D721Med (cell line): ENCODE measurements at regions not wholly inside any gene's neighbourhood (a gene's known extent, or its start where the extent isn't known, plus 50 kb on each side); places are given as distances from the start of the nearest gene placed in this dataset.

ENCODE experiments used
- DNase-seq: peaks from one replicate; pipeline ENCODE4 v3.0.0; 2011; ENCODE audit warnings: low spot score; ENCODE audit not compliant: insufficient read length
- FAIRE-seq: peaks from 2 replicates; lab custom pipeline; 2011; peaks lifted over from hg19 to GRCh38; lab: Jason Lieb, UNC
- CTCF ChIP-seq: IDR thresholded peaks from 2 replicates; pipeline ENCODE4 v1.5.1; 2012; ENCODE audit warnings: mild to moderate bottlenecking, control low read depth; ENCODE audit not compliant: insufficient read depth; ENCODE audit errors: missing control alignments

- FAIRE-seq (no peak), DNase-seq (no peak)
- TF ChIP-seq CTCF = no peak
These were observed 200.1 kb upstream of the GSE1 start for GRCh38 chr16:85412911-85413520.

DNA sequence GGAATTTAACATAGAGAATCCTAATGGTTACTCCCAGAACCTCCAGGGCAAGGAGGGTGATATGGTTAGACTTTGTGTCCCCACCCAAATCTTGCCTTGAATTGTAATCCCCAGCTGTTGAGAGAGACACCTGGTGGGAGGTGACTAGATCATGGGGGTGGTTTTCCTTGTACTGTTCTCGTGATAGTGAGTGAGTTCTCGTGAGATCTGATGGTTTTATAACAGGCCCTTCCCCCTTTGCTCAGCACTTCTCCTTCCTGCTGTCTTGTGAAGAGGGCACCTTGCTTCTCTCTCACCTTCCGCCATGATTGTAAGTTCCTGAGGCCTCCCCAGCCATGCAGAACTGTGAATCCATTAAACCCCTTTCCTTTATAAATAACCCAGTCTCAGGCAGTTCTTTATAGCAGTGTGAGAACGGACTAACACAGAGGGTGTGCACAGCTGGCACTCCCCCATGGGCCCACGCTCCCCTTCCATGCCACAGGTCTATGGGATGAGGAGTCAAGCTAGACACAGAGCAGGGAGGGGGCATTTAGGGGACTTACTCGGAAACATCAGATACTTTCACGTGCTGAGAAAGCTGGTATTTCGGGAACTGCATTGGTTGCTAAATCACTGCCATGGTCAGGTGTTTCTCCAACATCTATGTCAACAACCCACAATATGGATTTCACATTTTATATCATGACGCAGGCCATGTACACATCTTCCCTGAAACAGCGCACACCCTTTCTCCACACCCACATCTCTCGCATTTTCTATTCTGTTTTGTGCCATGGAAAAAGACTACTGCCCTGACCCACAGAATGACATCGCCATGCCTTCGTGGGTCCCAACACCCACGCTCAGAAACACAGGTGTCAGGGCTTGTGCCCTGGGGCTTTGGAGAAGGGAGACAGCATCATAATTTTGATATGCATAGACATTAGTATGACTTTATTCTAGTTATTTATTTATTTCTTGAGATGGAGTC lies 199.1 kb upstream of the GSE1 start:
- DNase-seq (no peak), FAIRE-seq (no peak)

DNA sequence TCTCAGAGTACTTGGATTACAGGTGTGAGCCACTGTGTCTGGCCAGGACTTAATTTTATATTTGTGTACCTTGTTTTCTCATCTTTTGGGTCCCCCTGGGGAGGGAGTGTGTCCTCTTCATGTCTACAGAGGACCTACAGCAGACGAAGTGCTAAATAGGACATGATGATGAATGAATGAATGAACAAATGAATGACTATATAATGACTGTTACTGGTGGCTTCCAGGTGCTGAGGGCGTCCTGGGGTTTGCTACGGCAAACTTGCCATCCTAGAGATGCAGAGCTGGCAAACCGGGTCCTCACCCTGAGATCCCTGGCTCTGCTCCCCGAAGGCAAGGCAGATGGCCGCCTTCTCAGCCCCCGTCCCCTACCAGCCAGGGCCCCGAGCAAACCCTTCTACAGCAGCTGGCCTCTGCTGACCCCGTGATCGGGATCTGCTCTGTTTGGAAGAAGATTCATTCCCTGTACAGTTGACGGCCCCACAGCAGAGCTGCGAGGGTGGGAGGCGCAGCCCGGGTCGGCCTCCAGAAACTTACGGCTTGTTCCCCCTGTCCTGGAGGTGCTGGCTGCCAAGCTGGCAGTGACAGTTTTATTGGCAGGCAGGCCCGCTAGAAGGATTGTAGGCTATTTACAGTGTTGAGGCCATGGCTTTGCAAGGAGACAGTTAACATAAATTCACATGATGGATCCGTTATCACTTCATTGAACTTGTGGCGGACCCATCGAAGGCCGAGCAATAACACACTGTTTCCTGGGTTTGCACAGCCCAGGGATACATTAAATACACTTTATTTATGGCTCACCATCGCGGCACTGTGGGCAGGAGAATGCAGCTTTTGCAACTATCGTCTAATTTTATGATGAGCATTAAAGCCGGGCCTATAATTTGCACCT lies 197.7 kb upstream of the GSE1 start:
- no peak for TF ChIP-seq CTCF
- FAIRE-seq (no peak), DNase-seq (no peak)

More for the DNA sequence above, 199.1 kb upstream of the GSE1 start:
- no peak for TF ChIP-seq CTCF

GRCh38 chr16:85416228-85417109 lies 196.7 kb upstream of the GSE1 start:
- no peak for DNase-seq
- no peak for FAIRE-seq

GRCh38 chr16:85417156-85417860 lies 195.8 kb upstream of the GSE1 start:
- no peak for TF ChIP-seq CTCF
- no peak for FAIRE-seq
- DNase-seq = no peak

More at GRCh38 chr16:85416228-85417109, 196.7 kb upstream of the GSE1 start:
- peak; percentile 63 for TF ChIP-seq CTCF
